ENCODE measurements at regions not wholly inside any gene's neighbourhood (a gene's known extent, or its start where the extent isn't known, plus 50 kb on each side); places are given as distances from the start of the nearest gene placed in this dataset.

GRCh38 chr13:76036176-76036575, 400.0 kb downstream of the LMO7 start:
- no peak for DNase-seq (ENCODE audit: low read depth)
- no peak overlapping the region for H3K4me3 ChIP-seq (ENCODE audit: low read length)
- TF ChIP-seq CTCF (conservative IDR thresholded peaks at IDR 0.05; ENCODE audit: low read depth, low read length), result no peak

DNA sequence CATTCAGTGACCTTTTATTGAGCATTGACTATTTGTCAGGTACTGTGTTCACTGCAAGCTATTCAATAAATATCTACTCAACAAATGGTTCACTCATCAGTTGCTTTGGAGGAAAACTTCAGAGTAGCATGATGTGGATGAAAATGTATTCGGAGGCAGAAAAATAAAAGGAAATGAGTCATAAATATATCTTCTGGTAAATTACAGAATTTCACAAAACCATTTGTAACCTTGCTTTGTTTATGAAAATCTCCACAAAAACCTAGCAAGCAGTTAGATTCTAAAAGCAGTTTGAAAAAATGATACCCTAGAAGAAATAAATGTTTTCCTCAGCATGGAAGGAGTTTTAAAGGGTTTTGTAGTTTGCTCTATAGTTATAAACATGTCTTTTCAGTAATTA, 399.6 kb downstream of the LMO7 start:
- DNase-seq (ENCODE audit: low read depth), result no peak
- no peak for TF ChIP-seq CTCF (conservative IDR thresholded peaks at IDR 0.05; ENCODE audit: low read depth, low read length)
- no peak overlapping the region for H3K4me3 ChIP-seq (ENCODE audit: low read length)

DNA sequence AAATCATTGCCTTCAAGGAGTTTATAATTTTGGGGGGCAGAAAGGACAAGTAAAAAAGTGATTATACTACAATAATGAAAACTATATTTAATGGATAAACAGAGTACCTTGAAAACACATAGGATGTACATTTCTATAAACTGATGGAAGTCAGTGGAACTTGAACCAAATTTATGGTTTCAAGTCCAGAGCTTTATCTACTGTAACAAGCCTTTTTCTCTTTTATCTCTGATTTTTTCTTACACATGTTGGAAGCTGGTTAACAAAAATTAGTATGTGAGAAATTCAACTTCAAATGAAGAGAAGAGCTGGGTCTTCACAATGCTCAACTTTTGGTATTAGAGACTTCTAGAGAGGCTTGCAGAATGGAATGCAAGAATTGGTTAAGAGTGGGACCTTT, 393.6 kb downstream of the LMO7 start:
- TF ChIP-seq CTCF (conservative IDR thresholded peaks at IDR 0.05; ENCODE audit: low read depth, low read length), result no peak
- H3K4me3 ChIP-seq (ENCODE audit: low read length), result no peak overlapping the region
- no peak for DNase-seq (ENCODE audit: low read depth)

DNA sequence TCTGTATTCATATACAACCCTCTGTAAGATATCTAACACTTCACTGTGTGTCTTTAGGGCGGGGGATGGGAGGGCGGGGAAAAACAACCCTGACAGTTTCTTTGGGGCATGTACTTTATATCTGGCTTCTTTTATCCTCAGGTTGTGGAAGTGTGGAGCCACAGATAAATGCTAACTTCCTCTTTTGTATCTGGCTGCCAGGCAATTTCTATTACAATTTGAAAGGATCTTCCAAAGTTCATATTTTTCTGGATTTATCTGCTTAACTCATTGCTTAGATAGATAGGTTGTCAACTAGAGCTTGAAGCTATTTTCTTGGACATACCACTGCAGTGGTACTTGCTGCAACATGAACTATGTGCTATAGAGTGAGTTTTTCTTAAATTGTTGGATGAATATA, 393.0 kb downstream of the LMO7 start:
- TF ChIP-seq CTCF (conservative IDR thresholded peaks at IDR 0.05; ENCODE audit: low read depth, low read length), result no peak
- H3K4me3 ChIP-seq (ENCODE audit: low read length), result no peak overlapping the region
- no peak for DNase-seq (ENCODE audit: low read depth)

DNA sequence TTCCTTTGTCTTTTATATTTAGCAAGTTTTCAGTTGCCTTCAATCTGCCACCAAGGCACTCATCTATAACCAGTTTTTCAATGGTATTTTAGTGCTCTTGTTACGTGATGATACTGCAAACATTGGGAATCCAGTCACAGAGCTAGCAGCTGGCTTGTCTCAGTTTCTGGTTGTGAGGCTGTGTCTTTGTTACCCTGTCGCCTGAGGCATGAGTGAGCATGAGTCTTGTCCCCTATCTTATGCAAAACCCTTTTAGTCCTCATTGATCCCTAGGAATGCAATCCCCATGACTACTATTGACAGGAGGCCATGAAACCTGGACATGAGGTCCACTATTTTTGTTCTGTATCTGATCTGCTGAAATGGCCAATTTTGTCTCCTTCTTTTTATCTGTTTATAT, 391.0 kb downstream of the LMO7 start:
- no peak for DNase-seq (ENCODE audit: low read depth)
- H3K4me3 ChIP-seq (ENCODE audit: low read length), result no peak overlapping the region
- no peak for TF ChIP-seq CTCF (conservative IDR thresholded peaks at IDR 0.05; ENCODE audit: low read depth, low read length)

- H3K4me3 ChIP-seq (ENCODE audit: low read length), result no peak overlapping the region
- DNase-seq (ENCODE audit: low read depth), result no peak
- no peak for TF ChIP-seq CTCF (conservative IDR thresholded peaks at IDR 0.05; ENCODE audit: low read depth, low read length)
Measured at GRCh38 chr13:76025392-76025791, 389.3 kb downstream of the LMO7 start.

DNA sequence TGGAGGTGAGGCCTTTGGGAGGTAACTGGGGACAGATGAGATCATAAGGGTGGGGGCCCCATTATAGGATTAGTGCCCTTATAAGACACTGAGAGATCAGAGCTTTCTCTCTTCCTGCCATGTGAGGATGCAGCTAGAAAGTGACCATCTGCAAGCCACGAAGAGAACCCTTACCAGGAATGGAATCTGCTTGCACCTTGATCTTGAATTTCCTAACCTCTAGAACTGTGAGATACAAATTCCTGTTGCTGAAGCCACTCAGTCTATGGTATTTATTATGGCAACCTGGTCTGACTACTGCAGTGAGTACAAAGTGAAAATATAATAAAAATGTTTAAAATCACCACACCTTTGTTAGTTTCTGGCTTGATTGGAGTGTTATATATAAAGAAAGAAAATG, 388.0 kb downstream of the LMO7 start:
- no peak overlapping the region for H3K4me3 ChIP-seq (ENCODE audit: low read length)
- DNase-seq (ENCODE audit: low read depth), result no peak
- TF ChIP-seq CTCF (conservative IDR thresholded peaks at IDR 0.05; ENCODE audit: low read depth, low read length), result no peak
